WTC11 (cell line): ENCODE measurements at regions not wholly inside any gene's neighbourhood (a gene's known extent, or its start where the extent isn't known, plus 50 kb on each side); places are given as distances from the start of the nearest gene placed in this dataset.

ENCODE experiments used
- ATAC-seq: fragments of 200-7000 bp; cut with Tn5 transposase; 2 replicates; pipeline ENCODE4 v1.10.0; 2021; ENCODE audit warnings: mild to moderate bottlenecking, moderate library complexity
- CTCF ChIA-PET: fragments of 300-600 bp; sonication (Branson Sonifier 250); formaldehyde crosslinking; loops from one replicate; lab custom pipeline; 2021; ENCODE audit warnings: antibody characterized with exemption; lab: Charles Lee
- POLR2A ChIA-PET: fragments of 350-600 bp; sonication (Branson Sonifier 250); formaldehyde crosslinking; loops from one replicate; lab custom pipeline; 2021; ENCODE audit warnings: antibody characterized with exemption; lab: Charles Lee
- DNase-seq: peaks from one replicate; pipeline ENCODE4 v3.0.0; 2021; ENCODE audit warnings: low spot score
- H3K27ac Mint-ChIP-seq: 2 replicates; pipeline ENCODE4 v1.8.0; 2021; ENCODE audit warnings: mixed read lengths
- H3K27me3 Mint-ChIP-seq: 2 replicates; pipeline ENCODE4 v1.8.0; 2021; ENCODE audit warnings: low read depth, mild to moderate bottlenecking, moderate library complexity, mixed read lengths
- H3K36me3 Mint-ChIP-seq: 2 replicates; pipeline ENCODE4 v1.8.0; 2021; ENCODE audit warnings: mixed read lengths
- H3K4me1 Mint-ChIP-seq: 2 replicates; pipeline ENCODE4 v1.8.0; 2022; ENCODE audit warnings: mixed read lengths
- H3K4me3 Mint-ChIP-seq: 2 replicates; pipeline ENCODE4 v1.8.0; 2021; ENCODE audit warnings: mild to moderate bottlenecking, moderate library complexity, mixed read lengths
- H3K9me3 Mint-ChIP-seq: 2 replicates; pipeline ENCODE4 v1.8.0; 2021; ENCODE audit warnings: mixed read lengths
- ATF1 ChIP-seq: sonication (generic); formaldehyde crosslinking; IDR thresholded peaks from 2 replicates; pipeline ENCODE4 v1.8.1; 2023; ENCODE audit warnings: mild to moderate bottlenecking, moderate library complexity, missing genetic modification reagents
- CREM ChIP-seq: sonication (generic); formaldehyde crosslinking; IDR thresholded peaks from 2 replicates; pipeline ENCODE4 v1.8.1; 2022; ENCODE audit warnings: mild to moderate bottlenecking, missing genetic modification reagents, moderate library complexity
- ELF4 ChIP-seq: sonication (generic); formaldehyde crosslinking; IDR thresholded peaks from 2 replicates; pipeline ENCODE4 v1.8.1; 2022; ENCODE audit warnings: low read depth, mild to moderate bottlenecking, moderate library complexity, missing genetic modification reagents
- ETV6 ChIP-seq: sonication (generic); formaldehyde crosslinking; IDR thresholded peaks from 2 replicates; pipeline ENCODE4 v1.8.1; 2022; ENCODE audit warnings: mild to moderate bottlenecking, missing genetic modification reagents
- FOXK1 ChIP-seq: sonication (generic); formaldehyde crosslinking; IDR thresholded peaks from 2 replicates; pipeline ENCODE4 v1.8.0; 2022; ENCODE audit warnings: mild to moderate bottlenecking, moderate library complexity, missing genetic modification reagents
- IRF2 ChIP-seq: sonication (generic); formaldehyde crosslinking; IDR thresholded peaks from 2 replicates; pipeline ENCODE4 v1.8.0; 2022; ENCODE audit warnings: low read depth, missing genetic modification reagents, borderline replicate concordance
- JUN ChIP-seq: sonication (generic); formaldehyde crosslinking; IDR thresholded peaks from 2 replicates; pipeline ENCODE4 v1.8.0; 2023; ENCODE audit warnings: mild to moderate bottlenecking, missing genetic modification reagents
- NFE2L1 ChIP-seq: sonication (generic); formaldehyde crosslinking; IDR thresholded peaks from 2 replicates; pipeline ENCODE4 v1.8.1; 2023; ENCODE audit warnings: missing genetic modification reagents
- NFYB ChIP-seq: sonication (generic); formaldehyde crosslinking; conservative IDR thresholded peaks from 2 replicates; pipeline ENCODE4 v1.8.0; 2022; ENCODE audit warnings: low read depth, missing genetic modification reagents
- NR3C1 ChIP-seq: sonication (generic); formaldehyde crosslinking; conservative IDR thresholded peaks from 2 replicates; pipeline ENCODE4 v1.8.1; 2023; ENCODE audit warnings: low read depth, mild to moderate bottlenecking, missing genetic modification reagents
- RORB ChIP-seq: fragments of 250-450 bp; sonication (Bioruptor Pico); IDR thresholded peaks from 2 replicates; pipeline ENCODE4 v1.9.0; 2021; ENCODE audit warnings: mild to moderate bottlenecking
- SOX15 ChIP-seq: fragments of 250-450 bp; sonication (Bioruptor Pico); IDR thresholded peaks from 2 replicates; pipeline ENCODE4 v1.9.0; 2021; ENCODE audit warnings: mild to moderate bottlenecking
- TP53 ChIP-seq: sonication (generic); formaldehyde crosslinking; IDR thresholded peaks from 2 replicates; pipeline ENCODE4 v1.8.1; 2023; ENCODE audit warnings: mild to moderate bottlenecking, missing genetic modification reagents
- ZNF121 ChIP-seq: sonication (generic); formaldehyde crosslinking; IDR thresholded peaks from 2 replicates; pipeline ENCODE4 v1.8.0; 2023; ENCODE audit warnings: missing genetic modification reagents
- ZNF138 ChIP-seq: sonication (generic); formaldehyde crosslinking; conservative IDR thresholded peaks from 2 replicates; pipeline ENCODE4 v1.8.1; 2022; ENCODE audit warnings: mild to moderate bottlenecking, moderate library complexity, missing genetic modification reagents
- ZNF416 ChIP-seq: fragments of 250-450 bp; sonication (Bioruptor Pico); IDR thresholded peaks from 2 replicates; pipeline ENCODE4 v1.9.0; 2021; ENCODE audit warnings: mild to moderate bottlenecking, inconsistent platforms
- TF ChIP-seq, protein P1 (sequence below): sonication (generic); formaldehyde crosslinking; IDR thresholded peaks from 2 replicates; pipeline ENCODE4 v1.8.0; 2022; ENCODE audit warnings: mild to moderate bottlenecking, missing genetic modification reagents
- TF ChIP-seq, protein P2 (sequence below): fragments of 200-600 bp; IDR thresholded peaks from 2 replicates; pipeline ENCODE4 v1.8.0; 2022; ENCODE audit warnings: antibody characterized with exemption
- TF ChIP-seq, protein P3 (sequence below): fragments of 250-450 bp; sonication (Bioruptor Pico); IDR thresholded peaks from 2 replicates; pipeline ENCODE4 v1.9.0; 2021; ENCODE audit warnings: moderate library complexity, mild to moderate bottlenecking, inconsistent platforms, borderline replicate concordance
- TF ChIP-seq, protein P4 (sequence below): sonication (generic); formaldehyde crosslinking; IDR thresholded peaks from 2 replicates; pipeline ENCODE4 v1.8.1; 2023; ENCODE audit warnings: mild to moderate bottlenecking, moderate library complexity, missing genetic modification reagents
- TF ChIP-seq, protein P5 (sequence below): sonication (generic); formaldehyde crosslinking; IDR thresholded peaks from 2 replicates; pipeline ENCODE4 v1.8.0; 2022; ENCODE audit warnings: mild to moderate bottlenecking, missing genetic modification reagents

DNA sequence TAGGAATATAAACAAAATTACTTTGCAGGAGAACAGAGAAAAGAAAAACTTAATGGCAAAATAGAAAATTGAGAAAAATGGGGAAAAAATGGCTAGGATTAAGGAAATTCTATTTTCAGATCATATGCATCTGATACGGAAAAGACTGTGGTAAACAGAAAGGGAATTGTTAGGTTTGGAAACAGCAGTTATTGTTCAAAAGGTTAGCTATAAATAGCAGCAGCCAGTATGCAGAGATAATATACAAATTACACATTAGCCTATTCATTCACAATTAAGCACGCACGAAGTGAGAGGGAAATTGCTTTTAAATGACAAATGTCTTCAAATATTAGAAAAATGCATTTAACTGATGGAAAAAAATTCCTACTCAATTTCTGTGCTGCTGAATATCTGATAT is 224.1 kb upstream of the FAM3C start:
- Mint-ChIP-seq H3K27ac (peak overlapping the region; percentile 48), H3K36me3 (peaks cover 20% of the 10 kb centered on the region), H3K4me3 (peak overlapping the region; percentile 56; the same call in 1 of the 2 replicates), H3K9me3 (peaks cover 27% of the 10 kb centered on the region)
- DNase-seq (no peak), ATAC-seq (no peak)
- CTCF ChIA-PET = interaction anchor here (0.6 kb wide), 1 partner anchor 10 kb away, joined by 4 read pairs; no protein-coding TSS in a partner anchor
- TF ChIP-seq ZNF121 = no peak
- no peak for TF ChIP-seq ZNF138 (CRISPR knock-in tag)
- TF ChIP-seq ATF1 (CRISPR knock-in tag) = no peak
- TF ChIP-seq, protein P1, sequence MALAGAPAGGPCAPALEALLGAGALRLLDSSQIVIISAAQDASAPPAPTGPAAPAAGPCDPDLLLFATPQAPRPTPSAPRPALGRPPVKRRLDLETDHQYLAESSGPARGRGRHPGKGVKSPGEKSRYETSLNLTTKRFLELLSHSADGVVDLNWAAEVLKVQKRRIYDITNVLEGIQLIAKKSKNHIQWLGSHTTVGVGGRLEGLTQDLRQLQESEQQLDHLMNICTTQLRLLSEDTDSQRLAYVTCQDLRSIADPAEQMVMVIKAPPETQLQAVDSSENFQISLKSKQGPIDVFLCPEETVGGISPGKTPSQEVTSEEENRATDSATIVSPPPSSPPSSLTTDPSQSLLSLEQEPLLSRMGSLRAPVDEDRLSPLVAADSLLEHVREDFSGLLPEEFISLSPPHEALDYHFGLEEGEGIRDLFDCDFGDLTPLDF (CRISPR knock-in tag) = no peak
- no peak for TF ChIP-seq TP53
- TF ChIP-seq RORB (CRISPR knock-in tag) = no peak
- TF ChIP-seq JUN (CRISPR knock-in tag) = no peak
- no peak for TF ChIP-seq CREM (CRISPR knock-in tag)
- TF ChIP-seq FOXK1 (CRISPR knock-in tag) = no peak
- TF ChIP-seq IRF2 (CRISPR knock-in tag) = no peak
- TF ChIP-seq, all 79 proteins: peak for 0
- POLR2A ChIA-PET = no interaction called here
- no peaks in the 10 kb centered on the region; the same call in 1 of the 2 replicates for H3K27me3 Mint-ChIP-seq
- peaks cover 20% of the 10 kb centered on the region for H3K4me1 Mint-ChIP-seq

DNA sequence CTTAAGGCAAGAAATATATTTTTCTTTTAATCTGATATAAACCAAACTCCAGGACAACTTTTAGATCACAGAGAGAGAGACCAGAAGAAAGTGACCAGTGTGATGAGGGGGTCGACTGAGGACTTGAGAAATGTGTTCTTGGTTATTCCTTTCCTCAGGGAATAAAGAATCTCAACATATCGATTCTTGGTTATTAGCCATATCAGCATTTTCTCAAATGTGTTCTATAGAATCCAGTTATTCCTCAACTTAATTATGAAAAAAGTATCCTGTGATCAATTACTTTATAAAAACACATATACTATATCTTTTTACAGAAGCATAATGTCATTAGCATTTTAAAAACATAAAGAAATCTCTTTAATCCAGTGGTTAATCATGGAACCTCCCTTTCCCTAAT is 222.1 kb upstream of the FAM3C start:
- H3K27me3 Mint-ChIP-seq = no peaks in the 10 kb centered on the region; the same call in 1 of the 2 replicates
- H3K4me3 Mint-ChIP-seq = no peak overlapping the region
- DNase-seq (no peak), ATAC-seq (no peak)
- H3K4me1 Mint-ChIP-seq = peaks cover 20% of the 10 kb centered on the region
- peaks cover 20% of the 10 kb centered on the region for H3K36me3 Mint-ChIP-seq
- no peak overlapping the region for H3K27ac Mint-ChIP-seq
- POLR2A ChIA-PET = no interaction called here
- TF ChIP-seq ETV6 (CRISPR knock-in tag) = no peak
- no peak for TF ChIP-seq RORB (CRISPR knock-in tag)
- TF ChIP-seq, protein P2, sequence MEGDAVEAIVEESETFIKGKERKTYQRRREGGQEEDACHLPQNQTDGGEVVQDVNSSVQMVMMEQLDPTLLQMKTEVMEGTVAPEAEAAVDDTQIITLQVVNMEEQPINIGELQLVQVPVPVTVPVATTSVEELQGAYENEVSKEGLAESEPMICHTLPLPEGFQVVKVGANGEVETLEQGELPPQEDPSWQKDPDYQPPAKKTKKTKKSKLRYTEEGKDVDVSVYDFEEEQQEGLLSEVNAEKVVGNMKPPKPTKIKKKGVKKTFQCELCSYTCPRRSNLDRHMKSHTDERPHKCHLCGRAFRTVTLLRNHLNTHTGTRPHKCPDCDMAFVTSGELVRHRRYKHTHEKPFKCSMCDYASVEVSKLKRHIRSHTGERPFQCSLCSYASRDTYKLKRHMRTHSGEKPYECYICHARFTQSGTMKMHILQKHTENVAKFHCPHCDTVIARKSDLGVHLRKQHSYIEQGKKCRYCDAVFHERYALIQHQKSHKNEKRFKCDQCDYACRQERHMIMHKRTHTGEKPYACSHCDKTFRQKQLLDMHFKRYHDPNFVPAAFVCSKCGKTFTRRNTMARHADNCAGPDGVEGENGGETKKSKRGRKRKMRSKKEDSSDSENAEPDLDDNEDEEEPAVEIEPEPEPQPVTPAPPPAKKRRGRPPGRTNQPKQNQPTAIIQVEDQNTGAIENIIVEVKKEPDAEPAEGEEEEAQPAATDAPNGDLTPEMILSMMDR = no peak
- TF ChIP-seq NR3C1 = no peak
- TF ChIP-seq NFYB (CRISPR knock-in tag) = no peak
- TF ChIP-seq, protein P3, sequence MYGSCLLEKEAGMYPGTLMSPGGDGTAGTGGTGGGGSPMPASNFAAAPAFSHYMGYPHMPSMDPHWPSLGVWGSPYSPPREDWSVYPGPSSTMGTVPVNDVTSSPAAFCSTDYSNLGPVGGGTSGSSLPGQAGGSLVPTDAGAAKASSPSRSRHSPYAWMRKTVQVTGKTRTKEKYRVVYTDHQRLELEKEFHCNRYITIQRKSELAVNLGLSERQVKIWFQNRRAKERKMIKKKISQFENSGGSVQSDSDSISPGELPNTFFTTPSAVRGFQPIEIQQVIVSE (CRISPR knock-in tag) = no peak
- TF ChIP-seq SOX15 = no peak
- no peak for TF ChIP-seq ELF4 (CRISPR knock-in tag)
- TF ChIP-seq, protein P4, sequence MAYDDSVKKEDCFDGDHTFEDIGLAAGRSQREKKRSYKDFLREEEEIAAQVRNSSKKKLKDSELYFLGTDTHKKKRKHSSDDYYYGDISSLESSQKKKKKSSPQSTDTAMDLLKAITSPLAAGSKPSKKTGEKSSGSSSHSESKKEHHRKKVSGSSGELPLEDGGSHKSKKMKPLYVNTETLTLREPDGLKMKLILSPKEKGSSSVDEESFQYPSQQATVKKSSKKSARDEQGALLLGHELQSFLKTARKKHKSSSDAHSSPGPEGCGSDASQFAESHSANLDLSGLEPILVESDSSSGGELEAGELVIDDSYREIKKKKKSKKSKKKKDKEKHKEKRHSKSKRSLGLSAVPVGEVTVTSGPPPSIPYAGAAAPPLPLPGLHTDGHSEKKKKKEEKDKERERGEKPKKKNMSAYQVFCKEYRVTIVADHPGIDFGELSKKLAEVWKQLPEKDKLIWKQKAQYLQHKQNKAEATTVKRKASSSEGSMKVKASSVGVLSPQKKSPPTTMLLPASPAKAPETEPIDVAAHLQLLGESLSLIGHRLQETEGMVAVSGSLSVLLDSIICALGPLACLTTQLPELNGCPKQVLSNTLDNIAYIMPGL = no peak
- no peak for TF ChIP-seq NFE2L1 (CRISPR knock-in tag)
- TF ChIP-seq, protein P5, sequence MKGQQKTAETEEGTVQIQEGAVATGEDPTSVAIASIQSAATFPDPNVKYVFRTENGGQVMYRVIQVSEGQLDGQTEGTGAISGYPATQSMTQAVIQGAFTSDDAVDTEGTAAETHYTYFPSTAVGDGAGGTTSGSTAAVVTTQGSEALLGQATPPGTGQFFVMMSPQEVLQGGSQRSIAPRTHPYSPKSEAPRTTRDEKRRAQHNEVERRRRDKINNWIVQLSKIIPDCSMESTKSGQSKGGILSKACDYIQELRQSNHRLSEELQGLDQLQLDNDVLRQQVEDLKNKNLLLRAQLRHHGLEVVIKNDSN (CRISPR knock-in tag) = no peak
- no peak for TF ChIP-seq ZNF416 (CRISPR knock-in tag)
- H3K9me3 Mint-ChIP-seq = peaks cover 41% of the 10 kb centered on the region
- CTCF ChIA-PET = no interaction called here
